SJCRH30 (cell line): ENCODE measurements at regions not wholly inside any gene's neighbourhood (a gene's known extent, or its start where the extent isn't known, plus 50 kb on each side); places are given as distances from the start of the nearest gene placed in this dataset.
A peak's percentile ranks its signal among the peaks of the same experiment; 100 is the strongest.

ENCODE experiments used
- DNase-seq, 2 experiments: peaks; one replicate each; pipeline ENCODE4 v3.0.0-alpha.2; 2015 to 2020
- H3K27ac ChIP-seq: fragments of 250-450 bp; sonication (Bioruptor Pico); 2 replicates; pipeline ENCODE4 v1.5.1; 2020; ENCODE audit warnings: mild to moderate bottlenecking, moderate library complexity
- H3K27me3 ChIP-seq: fragments of 250-450 bp; sonication (Bioruptor Pico); 2 replicates; pipeline ENCODE4 v1.5.1; 2020; ENCODE audit warnings: mild to moderate bottlenecking, moderate library complexity
- H3K36me3 ChIP-seq: fragments of 250-450 bp; sonication (Bioruptor Pico); 2 replicates; pipeline ENCODE4 v1.5.1; 2020; ENCODE audit warnings: mild to moderate bottlenecking, moderate library complexity
- H3K4me1 ChIP-seq: fragments of 250-450 bp; sonication (Bioruptor Pico); 2 replicates; pipeline ENCODE4 v1.5.1; 2020; ENCODE audit warnings: mild to moderate bottlenecking, moderate library complexity
- H3K4me3 ChIP-seq: fragments of 250-450 bp; sonication (Bioruptor Pico); 2 replicates; pipeline ENCODE4 v1.5.1; 2020; ENCODE audit warnings: mild to moderate bottlenecking, moderate library complexity
- H3K9me3 ChIP-seq: fragments of 250-450 bp; sonication (Bioruptor Pico); replicated peaks from 2 replicates; pipeline ENCODE4 v1.5.1; 2020; ENCODE audit warnings: mild to moderate bottlenecking, moderate library complexity

GRCh38 chr5:71893451-71893850 is 174.4 kb downstream of the CARTPT start:
- H3K27ac ChIP-seq, result no peak overlapping the region
- H3K9me3 ChIP-seq, result no peaks in the 10 kb centered on the region
- no peaks in the 10 kb centered on the region for H3K27me3 ChIP-seq
- no peaks in the 10 kb centered on the region for H3K4me1 ChIP-seq
- no peaks in the 10 kb centered on the region for H3K36me3 ChIP-seq
- DNase-seq, result no peak
- no peak overlapping the region for H3K4me3 ChIP-seq

- DNase-seq, result no peak
- Histone ChIP-seq H3K9me3 (no peaks in the 10 kb centered on the region), H3K4me3 (no peak overlapping the region), H3K27me3 (no peaks in the 10 kb centered on the region), H3K4me1 (no peaks in the 10 kb centered on the region), H3K36me3 (no peaks in the 10 kb centered on the region), H3K27ac (no peak overlapping the region)
Measured at GRCh38 chr5:71894091-71894490, 175.0 kb downstream of the CARTPT start.

- Histone ChIP-seq H3K4me1 (no peaks in the 10 kb centered on the region), H3K27me3 (no peaks in the 10 kb centered on the region), H3K9me3 (no peaks in the 10 kb centered on the region), H3K4me3 (no peak overlapping the region), H3K36me3 (no peaks in the 10 kb centered on the region), H3K27ac (no peak overlapping the region)
- no peak for DNase-seq
Measured at GRCh38 chr5:71895546-71895945, 176.5 kb downstream of the CARTPT start.

GRCh38 chr5:71899865-71900342 is 180.8 kb downstream of the CARTPT start:
- H3K27me3 ChIP-seq, result no peaks in the 10 kb centered on the region
- no peaks in the 10 kb centered on the region for H3K36me3 ChIP-seq
- no peaks in the 10 kb centered on the region for H3K4me1 ChIP-seq
- no peaks in the 10 kb centered on the region for H3K9me3 ChIP-seq
- no peak overlapping the region for H3K27ac ChIP-seq
- H3K4me3 ChIP-seq, result no peak overlapping the region
- DNase-seq, result no peak

GRCh38 chr5:71903808-71904207 is 184.7 kb downstream of the CARTPT start:
- peaks cover 18% of the 10 kb centered on the region for H3K4me1 ChIP-seq
- H3K27me3 ChIP-seq, result no peaks in the 10 kb centered on the region
- H3K4me3 ChIP-seq, result no peak overlapping the region
- H3K9me3 ChIP-seq, result 0 out of 2 replicates have a peak, but pooled peaks cover 2% of the 10 kb centered on the region
- no peak overlapping the region for H3K27ac ChIP-seq
- no peaks in the 10 kb centered on the region for H3K36me3 ChIP-seq
- no peak for DNase-seq

- Histone ChIP-seq H3K27ac (no peak overlapping the region), H3K4me3 (no peak overlapping the region), H3K27me3 (no peaks in the 10 kb centered on the region), H3K4me1 (peaks cover 18% of the 10 kb centered on the region), H3K36me3 (no peaks in the 10 kb centered on the region), H3K9me3 (0 out of 2 replicates have a peak, but pooled peaks cover 2% of the 10 kb centered on the region)
- no peak for DNase-seq
Measured at GRCh38 chr5:71904852-71905251, 185.8 kb downstream of the CARTPT start.

GRCh38 chr5:71905834-71906711 is 187.0 kb downstream of the CARTPT start:
- H3K27ac ChIP-seq, result no peak overlapping the region
- peaks cover 18% of the 10 kb centered on the region for H3K4me1 ChIP-seq
- peak; percentile 82 to 86 for DNase-seq
- no peaks in the 10 kb centered on the region for H3K36me3 ChIP-seq
- H3K4me3 ChIP-seq, result no peak overlapping the region
- no peaks in the 10 kb centered on the region for H3K27me3 ChIP-seq
- H3K9me3 ChIP-seq, result 0 out of 2 replicates have a peak, but pooled peaks cover 2% of the 10 kb centered on the region

GRCh38 chr5:71907001-71907588 is 188.0 kb downstream of the CARTPT start:
- peaks cover under 1% of the 10 kb centered on the region; the same call in 1 of the 2 replicates for H3K27me3 ChIP-seq
- no peak overlapping the region for H3K27ac ChIP-seq

GRCh38 chr5:71907608-71908145 is 188.6 kb downstream of the CARTPT start:
- Histone ChIP-seq H3K9me3 (0 out of 2 replicates have a peak, but pooled peaks cover 2% of the 10 kb centered on the region), H3K4me3 (no peak overlapping the region), H3K36me3 (no peaks in the 10 kb centered on the region), H3K4me1 (peaks cover 18% of the 10 kb centered on the region), H3K27me3 (peaks cover 3% of the 10 kb centered on the region; the same call in 1 of the 2 replicates), H3K27ac (no peak overlapping the region)
- DNase-seq, result peak in 1 of 2 experiments; percentile 13

More at GRCh38 chr5:71907001-71907588, 188.0 kb downstream of the CARTPT start:
- Histone ChIP-seq H3K9me3 (0 out of 2 replicates have a peak, but pooled peaks cover 2% of the 10 kb centered on the region), H3K4me1 (peaks cover 18% of the 10 kb centered on the region), H3K4me3 (no peak overlapping the region), H3K36me3 (no peaks in the 10 kb centered on the region)
- peak in 1 of 2 experiments; percentile 19 for DNase-seq

- H3K36me3 ChIP-seq, result no peaks in the 10 kb centered on the region
- no peaks in the 10 kb centered on the region for H3K9me3 ChIP-seq
- peaks cover 3% of the 10 kb centered on the region; the same call in 1 of the 2 replicates for H3K27me3 ChIP-seq
- H3K27ac ChIP-seq, result no peak overlapping the region
- DNase-seq, result no peak
- peaks cover 18% of the 10 kb centered on the region for H3K4me1 ChIP-seq
- H3K4me3 ChIP-seq, result no peak overlapping the region
Measured at GRCh38 chr5:71910741-71911140, 191.7 kb downstream of the CARTPT start.

- DNase-seq, result no peak
- Histone ChIP-seq H3K4me3 (no peak overlapping the region), H3K27me3 (peaks cover 3% of the 10 kb centered on the region; the same call in 1 of the 2 replicates), H3K36me3 (no peaks in the 10 kb centered on the region), H3K27ac (no peak overlapping the region), H3K9me3 (no peaks in the 10 kb centered on the region), H3K4me1 (peaks cover 7% of the 10 kb centered on the region; the same call in 1 of the 2 replicates)
Measured at GRCh38 chr5:71912021-71912420, 192.9 kb downstream of the CARTPT start.

- H3K27me3 ChIP-seq, result peaks cover 3% of the 10 kb centered on the region; the same call in 1 of the 2 replicates
- no peaks in the 10 kb centered on the region for H3K36me3 ChIP-seq
- no peak overlapping the region for H3K27ac ChIP-seq
- no peaks in the 10 kb centered on the region for H3K4me1 ChIP-seq
- no peak overlapping the region for H3K4me3 ChIP-seq
- no peak for DNase-seq
- H3K9me3 ChIP-seq, result no peaks in the 10 kb centered on the region
Measured at GRCh38 chr5:71914281-71914680, 193.0 kb upstream of the MAP1B start.

- Histone ChIP-seq H3K36me3 (no peaks in the 10 kb centered on the region), H3K9me3 (no peaks in the 10 kb centered on the region), H3K4me1 (no peaks in the 10 kb centered on the region), H3K27me3 (no peaks in the 10 kb centered on the region), H3K27ac (no peak overlapping the region), H3K4me3 (no peak overlapping the region)
- DNase-seq, result no peak
Measured at GRCh38 chr5:71922584-71923106, 184.6 kb upstream of the MAP1B start.

- no peaks in the 10 kb centered on the region for H3K9me3 ChIP-seq
- no peak overlapping the region for H3K4me3 ChIP-seq
- no peak for DNase-seq
- no peaks in the 10 kb centered on the region for H3K27me3 ChIP-seq
- no peaks in the 10 kb centered on the region for H3K36me3 ChIP-seq
- no peak overlapping the region for H3K27ac ChIP-seq
- H3K4me1 ChIP-seq, result no peaks in the 10 kb centered on the region
Measured at GRCh38 chr5:71923755-71924154, 183.5 kb upstream of the MAP1B start.

- Histone ChIP-seq H3K4me3 (no peak overlapping the region), H3K4me1 (no peaks in the 10 kb centered on the region), H3K9me3 (no peaks in the 10 kb centered on the region), H3K27ac (no peak overlapping the region), H3K36me3 (no peaks in the 10 kb centered on the region), H3K27me3 (no peaks in the 10 kb centered on the region)
- DNase-seq, result no peak
Measured at GRCh38 chr5:71924325-71924724, 182.9 kb upstream of the MAP1B start.
